NCI-H2171 treated with DMSO at 0.1 percent for 48 hours (cell line): ENCODE measurements at regions not wholly inside any gene's neighbourhood (a gene's known extent, or its start where the extent isn't known, plus 50 kb on each side); places are given as distances from the start of the nearest gene placed in this dataset.
A peak's percentile ranks its signal among the peaks of the same experiment; 100 is the strongest.

ENCODE experiments used
- DNase-seq: peaks from one replicate; lab custom pipeline; 2025; lab: John Stamatoyannopoulos, UW

DNA sequence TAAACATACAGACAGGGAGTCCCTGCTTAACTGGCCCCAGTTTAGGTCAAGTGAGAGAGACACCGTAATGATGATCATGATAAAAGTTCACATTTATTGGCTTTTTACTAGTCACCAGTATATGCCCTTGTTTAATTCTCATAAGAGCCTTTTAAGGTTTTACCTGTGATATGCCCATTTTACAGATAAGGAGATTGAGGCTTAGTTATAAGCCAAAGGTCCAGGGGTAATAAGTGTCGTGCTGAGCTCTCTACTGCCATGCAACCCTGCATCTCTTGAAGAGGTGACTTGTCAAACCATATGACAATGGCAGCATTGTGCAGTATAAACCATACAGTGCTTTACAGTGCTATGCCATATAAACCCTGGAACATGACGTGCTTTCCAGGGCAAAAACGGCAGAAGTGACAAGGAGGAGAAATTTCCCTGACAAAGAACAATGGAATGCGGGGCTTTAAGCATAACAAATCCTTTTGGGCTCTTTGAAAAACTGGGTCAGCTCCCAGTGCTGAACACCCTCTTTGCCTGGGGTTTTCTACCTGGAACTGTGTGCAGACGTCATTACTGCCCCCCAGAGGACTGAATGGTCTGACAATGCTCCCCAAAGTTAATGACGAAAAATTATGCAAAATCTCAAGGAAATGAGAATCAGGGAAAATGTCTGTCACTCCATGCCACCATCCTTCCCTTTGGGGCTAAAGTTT is 59.7 kb upstream of the C14orf132 start:
- DNase-seq: peak; percentile 5

DNA sequence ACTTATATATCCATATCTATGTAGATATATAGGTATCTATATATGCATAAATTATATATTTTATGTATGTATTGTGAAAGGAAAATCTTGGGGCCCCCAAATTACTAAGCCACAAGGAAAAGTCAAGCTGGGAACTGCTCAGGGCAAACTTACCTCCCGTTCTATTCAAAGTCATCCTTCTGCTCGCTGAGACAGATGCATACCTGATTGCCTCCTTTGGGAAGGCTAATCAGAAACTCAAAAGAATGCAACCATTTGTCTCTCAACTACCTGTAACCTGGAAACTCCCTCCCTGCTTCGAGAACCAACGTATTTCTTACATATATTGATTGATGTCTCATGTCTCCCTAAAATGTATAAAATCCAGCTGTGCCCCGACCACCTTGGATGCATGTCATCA is 58.8 kb upstream of the C14orf132 start:
- DNase-seq: no peak

DNA sequence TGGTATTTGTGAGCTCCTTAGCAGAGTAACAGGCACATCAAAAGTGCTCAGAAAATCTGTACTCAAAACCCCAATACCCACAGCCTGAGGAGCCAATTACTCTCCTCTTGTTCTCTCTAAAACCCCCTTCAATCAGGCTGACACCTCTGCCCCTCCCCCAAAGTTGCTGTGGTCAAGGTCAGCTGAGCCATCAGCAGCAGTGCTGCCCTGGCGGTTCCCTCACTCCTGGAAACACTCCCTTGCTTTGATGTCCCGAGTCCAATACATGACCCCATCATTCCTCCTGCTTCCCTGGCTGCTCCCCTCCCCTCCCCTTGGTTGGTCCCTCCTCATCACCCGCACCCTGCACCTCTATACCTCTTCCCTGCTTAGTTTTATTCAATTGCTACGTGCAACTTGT is 57.2 kb upstream of the C14orf132 start:
- no peak for DNase-seq

DNA sequence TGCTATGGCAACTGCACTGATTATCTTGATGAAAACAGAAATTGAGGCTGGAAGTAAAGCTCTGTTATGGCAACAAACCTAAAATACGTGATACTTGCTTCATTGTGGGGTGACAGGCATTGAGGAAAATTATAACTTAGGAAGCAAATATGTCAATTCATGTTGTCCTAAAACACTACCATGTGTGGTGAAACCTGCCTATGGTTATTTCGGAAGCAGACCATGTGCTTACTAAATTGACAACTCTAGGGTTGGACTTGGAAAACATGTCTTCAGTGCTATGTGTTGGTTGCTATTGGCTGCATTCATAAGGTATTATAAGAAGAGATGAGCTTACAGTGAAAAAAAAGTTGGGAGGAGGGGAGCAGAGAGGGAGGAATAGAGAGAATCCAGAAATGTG is 55.0 kb upstream of the C14orf132 start:
- no peak for DNase-seq
